ENCODE measurements at regions not wholly inside any gene's neighbourhood (a gene's known extent, or its start where the extent isn't known, plus 50 kb on each side); places are given as distances from the start of the nearest gene placed in this dataset.

- H3K36me3 ChIP-seq (ENCODE audit: low read depth): no peaks in the 10 kb centered on the region
- no peak overlapping the region for H3K4me3 ChIP-seq
- DNase-seq (no peak), ATAC-seq (no peak)
- no peak for TF ChIP-seq CTCF (IDR thresholded peaks at IDR 0.05)
- no peaks in the 10 kb centered on the region for H3K9me3 ChIP-seq
- no peaks in the 10 kb centered on the region for H3K4me1 ChIP-seq (ENCODE audit: low read depth)
- intact Hi-C loops (cut with DNase I, micrococcal nuclease): no loop called here
Measured at GRCh38 chr1:30312226-30312625, 411.2 kb downstream of the MATN1 start.

DNA sequence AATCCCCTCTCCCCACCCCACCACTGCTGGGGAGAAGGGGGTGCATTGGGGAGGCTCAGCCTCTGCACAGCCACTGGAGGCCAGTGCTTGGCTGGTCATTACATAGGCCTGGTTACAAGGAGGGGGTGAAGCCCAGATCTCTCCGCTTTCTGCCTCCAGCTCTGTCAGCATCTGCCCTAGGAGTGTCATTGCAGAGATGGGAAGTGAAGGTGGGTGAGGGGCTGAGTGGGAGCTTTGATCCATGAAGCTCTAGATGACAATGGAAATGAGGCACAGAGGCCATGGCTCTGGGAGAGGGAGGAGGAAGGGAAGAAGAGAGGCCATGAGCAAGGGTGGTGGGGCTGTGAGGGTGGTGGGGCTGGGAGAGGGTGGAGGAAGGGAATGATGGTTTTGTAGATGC, 411.6 kb downstream of the MATN1 start:
- no peak for TF ChIP-seq CTCF (IDR thresholded peaks at IDR 0.05)
- Histone ChIP-seq H3K9me3 (no peaks in the 10 kb centered on the region), H3K4me3 (no peak overlapping the region), H3K4me1 (ENCODE audit: low read depth) (no peaks in the 10 kb centered on the region), H3K36me3 (ENCODE audit: low read depth) (no peaks in the 10 kb centered on the region)
- intact Hi-C loops (cut with DNase I, micrococcal nuclease): no loop called here
- no peak for DNase-seq
- ATAC-seq: no peak

GRCh38 chr1:30310966-30311742, 412.2 kb downstream of the MATN1 start:
- Histone ChIP-seq H3K36me3 (ENCODE audit: low read depth) (no peaks in the 10 kb centered on the region), H3K9me3 (no peaks in the 10 kb centered on the region), H3K4me3 (no peak overlapping the region), H3K4me1 (ENCODE audit: low read depth) (no peaks in the 10 kb centered on the region)
- intact Hi-C loops (cut with DNase I, micrococcal nuclease): no loop called here
- DNase-seq: no peak
- no peak for TF ChIP-seq CTCF (IDR thresholded peaks at IDR 0.05)
- no peak for ATAC-seq

- no peak for TF ChIP-seq CTCF (IDR thresholded peaks at IDR 0.05)
- ATAC-seq: no peak
- Histone ChIP-seq H3K4me3 (no peak overlapping the region), H3K9me3 (no peaks in the 10 kb centered on the region), H3K36me3 (ENCODE audit: low read depth) (no peaks in the 10 kb centered on the region), H3K4me1 (ENCODE audit: low read depth) (no peaks in the 10 kb centered on the region)
- intact Hi-C loops (cut with DNase I, micrococcal nuclease): no loop called here
- DNase-seq: no peak
Measured at GRCh38 chr1:30307182-30307581, 416.2 kb downstream of the MATN1 start.

- DNase-seq (no peak), ATAC-seq (no peak)
- TF ChIP-seq CTCF (IDR thresholded peaks at IDR 0.05): no peak
- Histone ChIP-seq H3K9me3 (no peaks in the 10 kb centered on the region), H3K36me3 (ENCODE audit: low read depth) (no peaks in the 10 kb centered on the region), H3K4me3 (no peak overlapping the region), H3K4me1 (ENCODE audit: low read depth) (no peaks in the 10 kb centered on the region)
- intact Hi-C loops (cut with DNase I, micrococcal nuclease): no loop called here
Measured at GRCh38 chr1:30305519-30305918, 417.9 kb downstream of the MATN1 start.

- no peak for ATAC-seq
- Histone ChIP-seq H3K9me3 (no peaks in the 10 kb centered on the region), H3K4me3 (no peak overlapping the region), H3K36me3 (ENCODE audit: low read depth) (no peaks in the 10 kb centered on the region), H3K4me1 (ENCODE audit: low read depth) (no peaks in the 10 kb centered on the region)
- intact Hi-C loops (cut with DNase I, micrococcal nuclease): no loop called here
- DNase-seq: no peak
- no peak for TF ChIP-seq CTCF (IDR thresholded peaks at IDR 0.05)
Measured at GRCh38 chr1:30305061-30305460, 418.3 kb downstream of the MATN1 start.

Measured in mucosa of descending colon (tissue), 3 donors.